Activated CD4-positive, alpha-beta T cell treated with anti-CD3 and anti-CD28 coated beads, Interleukin-2, amount 50 U/mL, for 48 hours (primary cell): ENCODE measurements at regions not wholly inside any gene's neighbourhood (a gene's known extent, or its start where the extent isn't known, plus 50 kb on each side); places are given as distances from the start of the nearest gene placed in this dataset.
"Not testable (repeated sequence)": the region's sequence is repeated elsewhere in the genome, so short reads cannot be mapped to it uniquely, and the experiment has no call there.

Source experiments
- DNase-seq, 2 experiments: peaks; one replicate each; pipeline ENCODE4 v3.0.0-alpha.2; 2020

- DNase-seq: no peak
These were observed 73.2 kb downstream of the MTNR1A start for GRCh38 chr4:186481998-186482790.

GRCh38 chr4:186475202-186475601 lies 80.2 kb downstream of the MTNR1A start:
- DNase-seq: no peak

GRCh38 chr4:186473933-186474332 lies 81.4 kb downstream of the MTNR1A start:
- DNase-seq: no peak

- DNase-seq: no peak
These were observed 82.4 kb downstream of the MTNR1A start for GRCh38 chr4:186472948-186473347.

GRCh38 chr4:186471441-186471840 lies 83.9 kb downstream of the MTNR1A start:
- no peak for DNase-seq

- DNase-seq: no peak
These were observed 97.3 kb downstream of the MTNR1A start for GRCh38 chr4:186458050-186458449.

GRCh38 chr4:186451982-186452381 lies 103.4 kb downstream of the MTNR1A start:
- DNase-seq: no peak

GRCh38 chr4:186449954-186450353 lies 105.4 kb downstream of the MTNR1A start:
- DNase-seq: no peak

- DNase-seq: no peak
These were observed 110.3 kb downstream of the MTNR1A start for GRCh38 chr4:186445040-186445439.

GRCh38 chr4:186441502-186441901 lies 113.9 kb downstream of the MTNR1A start:
- no peak for DNase-seq

GRCh38 chr4:186428481-186428880 lies 126.9 kb downstream of the MTNR1A start:
- DNase-seq: no peak

GRCh38 chr4:186424745-186425144 lies 130.6 kb downstream of the MTNR1A start:
- DNase-seq: no peak

- DNase-seq: no peak
These were observed 133.1 kb downstream of the MTNR1A start for GRCh38 chr4:186422296-186422695.

- no peak for DNase-seq
These were observed 138.8 kb downstream of the MTNR1A start for GRCh38 chr4:186416451-186417060.

GRCh38 chr4:186414390-186414789 lies 141.0 kb downstream of the MTNR1A start:
- DNase-seq: no peak

GRCh38 chr4:186405957-186406356 lies 140.0 kb downstream of the F11 start:
- DNase-seq: no peak

GRCh38 chr4:186404562-186405134 lies 138.7 kb downstream of the F11 start:
- no peak for DNase-seq

- DNase-seq: no peak
These were observed 134.7 kb downstream of the F11 start for GRCh38 chr4:186400676-186401075.

GRCh38 chr4:186392017-186392416 lies 126.0 kb downstream of the F11 start:
- no peak for DNase-seq

GRCh38 chr4:186384328-186384727 lies 118.3 kb downstream of the F11 start:
- not testable (repeated sequence) for DNase-seq

- DNase-seq: no peak
These were observed 102.3 kb downstream of the F11 start for GRCh38 chr4:186368281-186368680.

- DNase-seq: no peak
These were observed 100.3 kb downstream of the F11 start for GRCh38 chr4:186366326-186366725.

- DNase-seq: peak in 1 of 2 experiments; percentile 3
These were observed 97.0 kb downstream of the F11 start for GRCh38 chr4:186363038-186363437.

- DNase-seq: no peak
These were observed 94.6 kb downstream of the F11 start for GRCh38 chr4:186360551-186360950.
